GM23338 (cell line): ENCODE measurements at regions not wholly inside any gene's neighbourhood (a gene's known extent, or its start where the extent isn't known, plus 50 kb on each side); places are given as distances from the start of the nearest gene placed in this dataset.

Experiments used
- ATAC-seq: fragments of 200-7000 bp; cut with Tn5 transposase; 3 replicates; pipeline ENCODE4 v1.9.1; 2020
- DNase-seq: peaks from one replicate; pipeline ENCODE4 v3.0.0-alpha.2; 2015; ENCODE audit warnings: low spot score
- H2AFZ ChIP-seq: fragments of 200-600 bp; sonication (generic); 2 replicates; pipeline ENCODE4 v1.8.0; 2016; ENCODE audit warnings: antibody characterized with exemption, mild to moderate bottlenecking, moderate library complexity
- H3F3A ChIP-seq: fragments of 200-600 bp; sonication (generic); replicated peaks from 2 replicates; pipeline ENCODE4 v1.8.0; 2017; ENCODE audit warnings: antibody characterized with exemption, mixed run types, low read depth
- H3K27ac ChIP-seq: fragments of 200-600 bp; sonication (generic); 2 replicates; pipeline ENCODE4 v1.6.1; 2016; ENCODE audit warnings: low read depth
- H3K27me3 ChIP-seq: fragments of 200-600 bp; sonication (generic); 2 replicates; pipeline ENCODE4 v1.8.0; 2016; ENCODE audit warnings: mild to moderate bottlenecking, mixed run types, moderate library complexity; ENCODE audit not compliant: insufficient read depth
- H3K36me3 ChIP-seq: fragments of 200-600 bp; sonication (generic); 2 replicates; pipeline ENCODE4 v1.8.0; 2016; ENCODE audit warnings: mild to moderate bottlenecking; ENCODE audit not compliant: insufficient read depth
- H3K4me1 ChIP-seq: fragments of 200-600 bp; sonication (generic); 2 replicates; pipeline ENCODE4 v1.8.0; 2016; ENCODE audit warnings: mild to moderate bottlenecking, moderate library complexity; ENCODE audit not compliant: insufficient read depth
- H3K4me2 ChIP-seq: fragments of 200-600 bp; sonication (generic); 2 replicates; pipeline ENCODE4 v1.7.1; 2017; ENCODE audit warnings: mixed run types
- H3K4me3 ChIP-seq: fragments of 200-600 bp; sonication (generic); 2 replicates; pipeline ENCODE4 v1.6.1; 2016; ENCODE audit warnings: mixed run types
- H3K79me2 ChIP-seq: fragments of 200-600 bp; sonication (generic); replicated peaks from 2 replicates; pipeline ENCODE4 v1.8.0; 2017; ENCODE audit warnings: mild to moderate bottlenecking; ENCODE audit not compliant: insufficient read depth
- H3K9me2 ChIP-seq: fragments of 200-600 bp; sonication (generic); 2 replicates; pipeline ENCODE4 v1.8.0; 2017; ENCODE audit not compliant: insufficient read depth
- H4K20me1 ChIP-seq: fragments of 200-600 bp; sonication (generic); replicated peaks from 2 replicates; pipeline ENCODE4 v1.8.0; 2017; ENCODE audit warnings: mild to moderate bottlenecking; ENCODE audit not compliant: insufficient read depth
- H3K27ac Mint-ChIP-seq: 2 replicates; pipeline ENCODE4 v1.8.0; 2020; ENCODE audit warnings: inconsistent platforms, mild to moderate bottlenecking, moderate library complexity, mixed read lengths
- H3K27me3 Mint-ChIP-seq: 3 replicates; pipeline ENCODE4 v1.8.0; 2022; ENCODE audit warnings: low read depth, mild to moderate bottlenecking, moderate library complexity, mixed read lengths, inconsistent platforms; ENCODE audit not compliant: insufficient read depth, poor library complexity
- H3K36me3 Mint-ChIP-seq: 3 replicates; pipeline ENCODE4 v1.8.0; 2021; ENCODE audit warnings: low read depth, mild to moderate bottlenecking, inconsistent platforms, moderate library complexity, mixed read lengths
- H3K4me1 Mint-ChIP-seq: 3 replicates; pipeline ENCODE4 v1.8.0; 2020; ENCODE audit warnings: mild to moderate bottlenecking, inconsistent platforms, mixed read lengths
- H3K4me3 Mint-ChIP-seq: 3 replicates; pipeline ENCODE4 v1.8.0; 2021; ENCODE audit warnings: moderate library complexity, mild to moderate bottlenecking, inconsistent platforms, mixed read lengths
- H3K9me3 Mint-ChIP-seq: 3 replicates; pipeline ENCODE4 v1.8.0; 2020; ENCODE audit warnings: moderate library complexity, mild to moderate bottlenecking, inconsistent platforms, mixed read lengths
- CREB1 ChIP-seq: fragments of 250-450 bp; sonication (Bioruptor Pico); IDR thresholded peaks from 2 replicates; pipeline ENCODE4 v1.5.0; 2020; ENCODE audit warnings: low read depth, mild to moderate bottlenecking, moderate library complexity
- ETS1 ChIP-seq: IDR thresholded peaks from 2 replicates; pipeline ENCODE4 v1.6.1; 2016; ENCODE audit warnings: antibody characterized with exemption
- EZH2phosphoT487 ChIP-seq: fragments of 200-600 bp; sonication (generic); IDR thresholded peaks from one replicate; pipeline ENCODE4 v1.8.1; 2018; ENCODE audit warnings: antibody characterized with exemption; ENCODE audit not compliant: unreplicated experiment
- JUNB ChIP-seq: IDR thresholded peaks from one replicate; pipeline ENCODE4 v1.6.1; 2016; ENCODE audit warnings: antibody characterized with exemption; ENCODE audit not compliant: unreplicated experiment
- NANOG ChIP-seq: IDR thresholded peaks from 2 replicates; pipeline ENCODE4 v1.6.1; 2016; ENCODE audit warnings: antibody characterized with exemption, borderline replicate concordance
- POLR2AphosphoS5 ChIP-seq: IDR thresholded peaks from 2 replicates; pipeline ENCODE4 v1.6.1; 2016; ENCODE audit warnings: antibody characterized with exemption, low read depth
- REST ChIP-seq: IDR thresholded peaks from one replicate; pipeline ENCODE4 v1.6.1; 2018; ENCODE audit warnings: antibody characterized with exemption; ENCODE audit not compliant: unreplicated experiment
- ZNF114 ChIP-seq: fragments of 250-450 bp; sonication (Bioruptor Pico); IDR thresholded peaks from 2 replicates; pipeline ENCODE4 v1.5.0; 2020; ENCODE audit warnings: mild to moderate bottlenecking, moderate library complexity
- ZNF462 ChIP-seq: fragments of 250-450 bp; sonication (Bioruptor Pico); IDR thresholded peaks from 2 replicates; pipeline ENCODE4 v1.5.0; 2020; ENCODE audit warnings: mild to moderate bottlenecking, moderate library complexity

- no peaks in the 10 kb centered on the region for H3K4me1 ChIP-seq
- H3K36me3 ChIP-seq, result no peaks in the 10 kb centered on the region
- peaks cover 3% of the 10 kb centered on the region for H3K27me3 Mint-ChIP-seq
- H3K27me3 ChIP-seq, result no peaks in the 10 kb centered on the region
- H3F3A ChIP-seq, result no peaks in the 10 kb centered on the region
- DNase-seq (no peak), ATAC-seq (no peak)
- H3K36me3 Mint-ChIP-seq, result no peaks in the 10 kb centered on the region
- no peaks in the 10 kb centered on the region for H3K9me2 ChIP-seq
- H3K9me3 Mint-ChIP-seq, result no peaks in the 10 kb centered on the region
- no peak overlapping the region for H3K4me3 Mint-ChIP-seq
- no peak overlapping the region for H3K4me2 ChIP-seq
- H3K27ac ChIP-seq, result no peak overlapping the region
- no peak overlapping the region for H3K27ac Mint-ChIP-seq
- no peaks in the 10 kb centered on the region; the same call in 2 of the 3 replicates for H3K4me1 Mint-ChIP-seq
- no peaks in the 10 kb centered on the region for H3K79me2 ChIP-seq
- no peaks in the 10 kb centered on the region for H4K20me1 ChIP-seq
- no peak overlapping the region for H3K4me3 ChIP-seq
- TF ChIP-seq NANOG (no peak), JUNB (no peak), ZNF462 (CRISPR knock-in tag) (no peak), ZNF114 (CRISPR knock-in tag) (no peak), EZH2phosphoT487 (no peak), POLR2AphosphoS5 (no peak), REST (no peak), CREB1 (CRISPR knock-in tag) (no peak), ETS1 (no peak)
- H2AFZ ChIP-seq, result no peak overlapping the region
Measured at GRCh38 chr5:159450417-159450816, 120.1 kb upstream of the IL12B start.
